ENCODE measurements at regions not wholly inside any gene's neighbourhood (a gene's known extent, or its start where the extent isn't known, plus 50 kb on each side); places are given as distances from the start of the nearest gene placed in this dataset.

DNA sequence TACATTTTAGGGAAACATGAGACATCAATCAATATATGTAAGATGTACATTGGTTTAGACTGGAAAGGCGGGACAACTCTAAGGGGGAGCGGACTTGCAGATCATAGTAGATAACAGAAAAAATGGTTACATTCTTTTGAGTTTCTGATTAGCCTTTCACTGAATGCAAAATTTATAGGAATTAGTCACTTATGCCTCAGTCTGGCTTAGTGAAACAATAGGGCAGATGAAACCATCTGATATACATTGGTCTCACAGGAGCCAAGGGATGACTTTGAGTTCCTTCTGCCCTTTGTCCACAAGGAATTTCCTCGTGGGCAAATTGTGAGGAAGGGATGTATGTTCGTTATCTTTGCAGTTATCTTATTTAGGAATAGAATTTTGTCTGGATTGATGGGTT, 128.2 kb downstream of the ARSF start:
- Histone ChIP-seq H2BK12ac (ENCODE audit: insufficient read length, low read depth, low read length) (no peak overlapping the region), H3K4ac (ENCODE audit: low read depth, low read length) (no peak overlapping the region), H4K20me1 (ENCODE audit: control insufficient read depth, insufficient read depth, insufficient read length) (no peaks in the 10 kb centered on the region), H4K8ac (replicated peaks; ENCODE audit: insufficient read length, low read depth, low read length) (no peak overlapping the region), H3K23me2 (ENCODE audit: insufficient read length, low read depth, low read length, poor library complexity, severe bottlenecking) (no peaks in the 10 kb centered on the region), H3K18ac (ENCODE audit: insufficient read length, low read depth, low read length) (no peak overlapping the region), H2AFZ (ENCODE audit: low read length) (no peak overlapping the region), H3K4me1 (ENCODE audit: insufficient read depth, low read length) (no peaks in the 10 kb centered on the region), H3K56ac (ENCODE audit: insufficient read length, low read depth, low read length) (no peak overlapping the region), H4K5ac (ENCODE audit: insufficient read length, low read depth, low read length) (no peak overlapping the region), H3T11ph (ENCODE audit: low read length) (no peak overlapping the region), H3K79me2 (ENCODE audit: insufficient read depth, low read length) (no peaks in the 10 kb centered on the region), H2BK120ac (ENCODE audit: low read depth, low read length, poor library complexity, severe bottlenecking) (no peak overlapping the region), H3K4me2 (ENCODE audit: insufficient read depth, insufficient read length, low read length) (no peak overlapping the region), H2BK5ac (ENCODE audit: insufficient read length, low read length) (no peak overlapping the region), H3K23ac (ENCODE audit: insufficient read length, low read depth, low read length) (no peak overlapping the region), H3K79me1 (ENCODE audit: insufficient read depth, low read depth, low read length, poor library complexity, severe bottlenecking) (no peaks in the 10 kb centered on the region), H3K14ac (ENCODE audit: insufficient read depth, low read length) (no peak overlapping the region), H2BK15ac (ENCODE audit: low read depth, low read length) (no peak overlapping the region), H3K27ac (ENCODE audit: insufficient read length, low read depth, low read length) (no peak overlapping the region), H3K9ac (ENCODE audit: extremely low read depth, insufficient read length, low read length) (no peak overlapping the region), H3K9me3 (ENCODE audit: control insufficient read depth, low read depth, low read length) (no peaks in the 10 kb centered on the region), H4K91ac (ENCODE audit: insufficient read length, low read depth, low read length) (no peak overlapping the region), H2BK20ac (ENCODE audit: low read depth, low read length, poor library complexity, severe bottlenecking) (no peak overlapping the region), H3K27me3 (ENCODE audit: insufficient read depth, low read length) (no peaks in the 10 kb centered on the region), H2AK5ac (ENCODE audit: insufficient read length, low read length) (no peak overlapping the region)
- TF ChIP-seq, protein P1, sequence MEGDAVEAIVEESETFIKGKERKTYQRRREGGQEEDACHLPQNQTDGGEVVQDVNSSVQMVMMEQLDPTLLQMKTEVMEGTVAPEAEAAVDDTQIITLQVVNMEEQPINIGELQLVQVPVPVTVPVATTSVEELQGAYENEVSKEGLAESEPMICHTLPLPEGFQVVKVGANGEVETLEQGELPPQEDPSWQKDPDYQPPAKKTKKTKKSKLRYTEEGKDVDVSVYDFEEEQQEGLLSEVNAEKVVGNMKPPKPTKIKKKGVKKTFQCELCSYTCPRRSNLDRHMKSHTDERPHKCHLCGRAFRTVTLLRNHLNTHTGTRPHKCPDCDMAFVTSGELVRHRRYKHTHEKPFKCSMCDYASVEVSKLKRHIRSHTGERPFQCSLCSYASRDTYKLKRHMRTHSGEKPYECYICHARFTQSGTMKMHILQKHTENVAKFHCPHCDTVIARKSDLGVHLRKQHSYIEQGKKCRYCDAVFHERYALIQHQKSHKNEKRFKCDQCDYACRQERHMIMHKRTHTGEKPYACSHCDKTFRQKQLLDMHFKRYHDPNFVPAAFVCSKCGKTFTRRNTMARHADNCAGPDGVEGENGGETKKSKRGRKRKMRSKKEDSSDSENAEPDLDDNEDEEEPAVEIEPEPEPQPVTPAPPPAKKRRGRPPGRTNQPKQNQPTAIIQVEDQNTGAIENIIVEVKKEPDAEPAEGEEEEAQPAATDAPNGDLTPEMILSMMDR (conservative IDR thresholded peaks at IDR 0.05) = no peak
- no CpG with 5 or more reads among the region's 4 CpGs for WGBS (ENCODE audit: extremely low coverage, insufficient read length, low lambda C conversion rate)
- Mint-ChIP-seq H3K27me3 (ENCODE audit: low read depth) (no peaks in the 10 kb centered on the region; the same call in 1 of the 2 replicates), H3K9me3 (no peaks in the 10 kb centered on the region; a peak in 1 of 5 replicates), H3K27ac (no peak overlapping the region), H3K36me3 (ENCODE audit: insufficient read depth in 1 of 3, low read depth in 3 of 3) (no peaks in the 10 kb centered on the region; a peak in 1 of 7 replicates), H3K4me1 (peaks cover 11 to 15% of the 10 kb centered on the region in 2 experiments), H3K4me3 (no peak overlapping the region)
- no peak for DNase-seq
